RWPE1 (cell line): ENCODE measurements at regions not wholly inside any gene's neighbourhood (a gene's known extent, or its start where the extent isn't known, plus 50 kb on each side); places are given as distances from the start of the nearest gene placed in this dataset.

ENCODE experiments used
- CTCF ChIA-PET: fragments of 350-600 bp; sonication (Branson Sonifier 250); formaldehyde crosslinking; extraction: SDS; loops from one replicate; lab custom pipeline; 2021; lab: Yijun Ruan, JAX
- POLR2A ChIA-PET: fragments of 400-600 bp; formaldehyde crosslinking; extraction: SDS; loops from one replicate; lab custom pipeline; 2020; ENCODE audit warnings: antibody characterized with exemption; ENCODE audit not compliant: low non-redundant PET; lab: Yijun Ruan, JAX
- DNase-seq: peaks from one replicate; pipeline ENCODE4 v3.0.0; 2012; ENCODE audit warnings: low spot score
- H3K27ac ChIP-seq: fragments of 450-650 bp; 2 replicates; pipeline ENCODE4 v1.5.1; 2017
- TF ChIP-seq, protein P1 (sequence below): fragments of 450-650 bp; conservative IDR thresholded peaks from 2 replicates; pipeline ENCODE4 v1.5.1; 2017; ENCODE audit warnings: low read depth, mild to moderate bottlenecking

DNA sequence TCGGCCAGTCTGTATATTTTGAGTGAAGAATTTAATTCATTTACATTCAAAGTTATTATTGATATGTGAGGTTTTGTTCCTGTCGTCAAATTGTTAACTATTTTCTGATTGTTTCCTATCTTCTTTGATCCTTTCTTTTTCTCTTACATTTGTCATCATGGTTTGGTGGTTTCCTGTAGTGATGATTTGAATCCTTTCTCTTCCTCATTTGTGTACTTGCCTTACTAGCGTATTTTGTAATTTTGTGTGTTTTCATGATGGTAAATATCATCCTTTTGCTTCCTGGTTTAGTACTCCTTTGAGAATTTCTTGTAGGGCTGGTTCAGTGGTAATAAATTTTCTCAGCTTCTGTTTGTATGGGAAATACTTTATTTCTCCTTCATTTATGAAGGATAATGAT is 151.7 kb upstream of the CEP162 start:
- CTCF ChIA-PET: no interaction called here
- TF ChIP-seq, protein P1, sequence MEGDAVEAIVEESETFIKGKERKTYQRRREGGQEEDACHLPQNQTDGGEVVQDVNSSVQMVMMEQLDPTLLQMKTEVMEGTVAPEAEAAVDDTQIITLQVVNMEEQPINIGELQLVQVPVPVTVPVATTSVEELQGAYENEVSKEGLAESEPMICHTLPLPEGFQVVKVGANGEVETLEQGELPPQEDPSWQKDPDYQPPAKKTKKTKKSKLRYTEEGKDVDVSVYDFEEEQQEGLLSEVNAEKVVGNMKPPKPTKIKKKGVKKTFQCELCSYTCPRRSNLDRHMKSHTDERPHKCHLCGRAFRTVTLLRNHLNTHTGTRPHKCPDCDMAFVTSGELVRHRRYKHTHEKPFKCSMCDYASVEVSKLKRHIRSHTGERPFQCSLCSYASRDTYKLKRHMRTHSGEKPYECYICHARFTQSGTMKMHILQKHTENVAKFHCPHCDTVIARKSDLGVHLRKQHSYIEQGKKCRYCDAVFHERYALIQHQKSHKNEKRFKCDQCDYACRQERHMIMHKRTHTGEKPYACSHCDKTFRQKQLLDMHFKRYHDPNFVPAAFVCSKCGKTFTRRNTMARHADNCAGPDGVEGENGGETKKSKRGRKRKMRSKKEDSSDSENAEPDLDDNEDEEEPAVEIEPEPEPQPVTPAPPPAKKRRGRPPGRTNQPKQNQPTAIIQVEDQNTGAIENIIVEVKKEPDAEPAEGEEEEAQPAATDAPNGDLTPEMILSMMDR: no peak
- POLR2A ChIA-PET: no interaction called here
- no peak for DNase-seq
- no peak overlapping the region for H3K27ac ChIP-seq

DNA sequence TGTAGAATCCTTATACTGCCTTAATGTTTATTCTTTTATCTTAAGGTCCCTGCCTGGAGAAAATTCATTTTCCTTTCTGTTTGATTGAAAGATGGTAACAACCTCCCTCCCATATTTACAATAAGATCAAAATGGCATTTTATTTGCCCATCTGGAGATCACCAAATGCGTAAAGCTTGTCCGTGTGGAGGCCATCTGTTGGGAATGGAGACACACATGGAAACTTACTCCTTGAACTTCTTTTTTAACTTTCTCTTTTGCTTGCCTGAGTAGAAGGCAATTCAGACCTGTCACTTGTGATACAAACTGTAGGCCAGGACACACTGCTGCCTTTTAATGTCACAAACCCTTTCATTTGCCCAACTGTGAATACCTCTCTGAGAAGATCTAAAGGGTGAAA is 144.8 kb upstream of the CEP162 start:
- CTCF ChIA-PET: interaction anchor here (0.6 kb wide), 2 partner anchors 118 to 303 kb away, joined by 4 to 7 read pairs; no protein-coding TSS in a partner anchor

DNA sequence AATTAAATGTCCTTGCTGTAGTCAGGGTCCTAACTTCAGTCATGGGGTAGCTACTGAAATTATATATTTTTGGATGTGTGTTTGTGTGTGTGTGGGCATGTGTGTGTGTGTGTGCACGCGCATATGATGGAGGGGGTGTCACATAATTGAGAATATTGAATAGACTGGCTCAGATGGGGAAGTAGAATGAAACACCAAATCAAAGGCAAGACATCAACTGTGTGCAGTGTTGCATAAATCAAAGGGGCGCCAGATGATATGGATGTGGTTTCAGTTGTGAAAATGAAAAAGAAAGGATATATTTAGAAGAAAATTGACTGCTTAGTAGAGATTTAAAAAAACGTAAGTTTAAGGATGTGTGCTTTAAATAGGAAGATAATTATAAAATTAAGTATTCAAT is 144.2 kb upstream of the CEP162 start:
- POLR2A ChIA-PET: no interaction called here
- H3K27ac ChIP-seq: no peak overlapping the region
- no peak for DNase-seq
- TF ChIP-seq, protein P1: no peak
- CTCF ChIA-PET: interaction anchor here (0.6 kb wide), 1 partner anchor 303 kb away, joined by 7 read pairs; no protein-coding TSS in a partner anchor

More for the DNA sequence above, 144.8 kb upstream of the CEP162 start:
- no peak for DNase-seq
- POLR2A ChIA-PET: no interaction called here
- TF ChIP-seq, protein P1: no peak
- no peak overlapping the region for H3K27ac ChIP-seq

DNA sequence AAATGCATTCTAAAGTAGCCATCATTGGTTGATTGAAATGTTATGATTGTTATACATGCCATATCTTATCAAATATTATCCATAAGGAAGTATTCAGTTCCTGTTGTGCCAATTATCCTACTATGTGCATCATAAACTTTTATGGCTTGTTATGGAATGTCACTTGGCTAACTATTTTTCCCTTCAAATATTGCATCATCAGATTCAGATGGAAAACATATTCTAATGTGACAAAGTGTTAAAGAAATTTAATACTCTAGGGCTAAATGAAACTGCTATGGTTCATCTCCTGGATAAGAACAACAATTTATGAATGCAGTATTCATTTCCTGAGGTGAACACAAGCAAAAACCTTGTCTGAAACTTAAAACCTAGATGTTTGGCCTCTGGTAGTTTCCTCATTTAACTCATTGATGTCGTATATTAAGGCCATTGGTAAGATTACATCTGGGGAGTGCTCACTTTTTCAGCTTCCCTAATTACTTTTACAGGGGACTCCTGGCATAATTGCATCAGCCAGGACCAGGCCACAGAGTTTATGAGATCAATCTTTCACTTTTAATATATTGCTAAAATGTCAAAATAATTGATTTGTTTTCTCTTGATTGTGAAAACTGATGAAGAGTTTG is 134.9 kb upstream of the CEP162 start:
- ChIA-PET POLR2A (no interaction called here), CTCF (no interaction called here)
- no peak overlapping the region for H3K27ac ChIP-seq
- TF ChIP-seq, protein P1: no peak
- no peak for DNase-seq

DNA sequence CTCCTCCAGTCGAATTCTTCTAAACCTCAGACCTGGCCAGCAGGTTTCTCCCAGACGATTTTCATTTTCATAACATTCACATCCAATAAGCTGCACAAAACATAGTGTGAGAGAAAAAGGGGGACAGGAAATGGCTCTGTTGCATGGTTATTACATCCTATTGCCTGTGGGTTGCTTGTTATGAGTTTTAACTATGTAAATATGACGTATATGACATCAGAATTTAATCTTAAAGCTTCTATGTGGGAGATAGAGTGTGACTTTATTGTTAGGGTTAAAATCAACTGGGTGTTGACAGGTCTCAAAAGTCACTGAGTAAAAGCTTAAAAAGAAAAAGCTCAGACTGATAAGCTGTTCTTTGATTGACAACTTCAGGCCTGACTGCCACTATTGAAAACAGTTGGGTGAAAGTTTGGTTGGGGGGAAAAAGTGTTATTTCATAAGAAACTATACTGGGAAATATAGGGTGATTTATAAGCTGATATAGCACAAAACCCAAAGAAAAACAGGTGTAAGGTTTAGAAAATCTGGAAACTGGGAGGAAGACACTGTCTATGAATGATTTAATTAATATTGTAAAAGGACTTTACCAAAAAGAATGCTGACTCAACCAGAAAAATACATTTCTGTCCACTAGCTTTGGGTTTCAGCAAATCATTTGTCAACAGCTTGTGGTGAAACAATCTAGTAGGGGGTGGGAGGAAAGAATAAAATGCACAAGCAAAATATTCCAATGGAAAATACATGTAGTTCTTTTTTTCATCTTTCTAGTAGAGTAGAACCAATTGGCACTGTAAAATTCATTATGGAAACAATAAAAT is 134.1 kb upstream of the CEP162 start:
- DNase-seq: no peak
- H3K27ac ChIP-seq: no peak overlapping the region
- ChIA-PET CTCF (interaction anchor here (0.7 kb wide), 1 partner anchor 367 kb away, joined by 5 read pairs; no protein-coding TSS in a partner anchor), POLR2A (no interaction called here)
- TF ChIP-seq, protein P1: no peak

DNA sequence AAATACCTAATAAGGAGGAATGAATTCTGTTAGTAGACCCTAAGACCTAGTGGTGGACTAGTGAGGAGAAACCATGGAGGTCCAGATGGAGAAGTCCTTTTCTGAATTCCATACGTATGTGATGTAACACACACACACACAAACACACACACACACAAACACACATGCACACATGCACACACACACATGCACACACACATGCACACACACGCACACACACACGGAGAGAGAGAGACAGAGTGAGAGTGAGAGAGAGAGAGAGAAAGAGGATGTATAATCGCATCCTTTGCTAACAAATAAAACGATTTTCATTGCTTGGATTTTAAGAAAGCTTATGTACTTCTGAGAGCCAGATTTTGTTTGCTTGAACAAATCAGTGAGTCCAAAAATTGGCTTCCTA is 132.6 kb upstream of the CEP162 start:
- ChIA-PET POLR2A (no interaction called here), CTCF (interaction anchor here (0.6 kb wide), 1 partner anchor 42 kb away, joined by 3 read pairs; no protein-coding TSS in a partner anchor)
- no peak for DNase-seq
- no peak overlapping the region for H3K27ac ChIP-seq
- TF ChIP-seq, protein P1: no peak
